ENCODE measurements at regions not wholly inside any gene's neighbourhood (a gene's known extent, or its start where the extent isn't known, plus 50 kb on each side); places are given as distances from the start of the nearest gene placed in this dataset.
A peak's percentile ranks its signal among the peaks of the same experiment; 100 is the strongest.
"Not testable (repeated sequence)": the region's sequence is repeated elsewhere in the genome, so short reads cannot be mapped to it uniquely, and the experiment has no call there.

- DNase-seq, result no peak
Measured at GRCh38 chr14:35174342-35174741, 52.0 kb downstream of the PRORP start.

GRCh38 chr14:35180179-35180578 is 57.8 kb downstream of the PRORP start:
- DNase-seq, result no peak

- not testable (repeated sequence) for DNase-seq
Measured at GRCh38 chr14:35184891-35185290, 62.5 kb downstream of the PRORP start.

GRCh38 chr14:35189422-35189821 is 67.1 kb downstream of the PRORP start:
- no peak for DNase-seq

GRCh38 chr14:35193161-35193560 is 70.8 kb downstream of the PRORP start:
- DNase-seq, result no peak

GRCh38 chr14:35194183-35194582 is 71.8 kb downstream of the PRORP start:
- not testable (repeated sequence) for DNase-seq

- DNase-seq, result no peak
Measured at GRCh38 chr14:35196571-35196970, 74.2 kb downstream of the PRORP start.

GRCh38 chr14:35197015-35197414 is 74.7 kb downstream of the PRORP start:
- peak in 1 of 2 experiments; percentile 70 for DNase-seq

- DNase-seq, result no peak
Measured at GRCh38 chr14:35201066-35201465, 78.7 kb downstream of the PRORP start.

GRCh38 chr14:35202195-35202594 is 79.8 kb downstream of the PRORP start:
- DNase-seq, result no peak

GRCh38 chr14:35205737-35206136 is 83.4 kb downstream of the PRORP start:
- no peak for DNase-seq

- no peak for DNase-seq
Measured at GRCh38 chr14:35211067-35211466, 81.1 kb upstream of the PSMA6 start.

GRCh38 chr14:35212471-35213142 is 79.6 kb upstream of the PSMA6 start:
- no peak for DNase-seq

- no peak for DNase-seq
Measured at GRCh38 chr14:35213143-35213788, 78.9 kb upstream of the PSMA6 start.

- DNase-seq, result no peak
Measured at GRCh38 chr14:35213869-35214387, 78.3 kb upstream of the PSMA6 start.

GRCh38 chr14:35214402-35214801 is 77.8 kb upstream of the PSMA6 start:
- not testable (repeated sequence) for DNase-seq

GRCh38 chr14:35215110-35215813 is 76.9 kb upstream of the PSMA6 start:
- DNase-seq, result peak; percentile 5 to 54

- not testable (repeated sequence) for DNase-seq
Measured at GRCh38 chr14:35218176-35218575, 74.0 kb upstream of the PSMA6 start.

- no peak for DNase-seq
Measured at GRCh38 chr14:35218963-35219362, 73.2 kb upstream of the PSMA6 start.

GRCh38 chr14:35220027-35220676 is 72.0 kb upstream of the PSMA6 start:
- DNase-seq, result no peak

GRCh38 chr14:35220920-35221319 is 71.3 kb upstream of the PSMA6 start:
- no peak for DNase-seq

GRCh38 chr14:35221462-35221861 is 70.7 kb upstream of the PSMA6 start:
- DNase-seq, result no peak

GRCh38 chr14:35222324-35222723 is 69.9 kb upstream of the PSMA6 start:
- DNase-seq, result no peak

Data from SW 1271 (cell line).